ENCODE measurements at regions not wholly inside any gene's neighbourhood (a gene's known extent, or its start where the extent isn't known, plus 50 kb on each side); places are given as distances from the start of the nearest gene placed in this dataset.
"Not testable (repeated sequence)": the region's sequence is repeated elsewhere in the genome, so short reads cannot be mapped to it uniquely, and the experiment has no call there.

GRCh38 chr18:37874721-37875120 is 309.1 kb upstream of the CELF4 start:
- no peak for DNase-seq

- no peak for DNase-seq
Measured at GRCh38 chr18:37873416-37873815, 307.8 kb upstream of the CELF4 start.

GRCh38 chr18:37872562-37872961 is 307.0 kb upstream of the CELF4 start:
- DNase-seq = no peak

GRCh38 chr18:37871561-37871960 is 306.0 kb upstream of the CELF4 start:
- no peak for DNase-seq

- no peak for DNase-seq
Measured at GRCh38 chr18:37869051-37869450, 303.5 kb upstream of the CELF4 start.

GRCh38 chr18:37864122-37864521 is 298.5 kb upstream of the CELF4 start:
- no peak for DNase-seq

GRCh38 chr18:37861981-37862380 is 296.4 kb upstream of the CELF4 start:
- DNase-seq = no peak

GRCh38 chr18:37854396-37854795 is 288.8 kb upstream of the CELF4 start:
- peak; percentile 60 for DNase-seq

GRCh38 chr18:37853706-37854105 is 288.1 kb upstream of the CELF4 start:
- peak; percentile 6 for DNase-seq

GRCh38 chr18:37852464-37852863 is 286.9 kb upstream of the CELF4 start:
- no peak for DNase-seq

GRCh38 chr18:37847544-37847943 is 281.9 kb upstream of the CELF4 start:
- DNase-seq = no peak

- DNase-seq = no peak
Measured at GRCh38 chr18:37846996-37847395, 281.4 kb upstream of the CELF4 start.

GRCh38 chr18:37845498-37845897 is 279.9 kb upstream of the CELF4 start:
- no peak for DNase-seq

- DNase-seq = no peak
Measured at GRCh38 chr18:37844209-37844970, 278.8 kb upstream of the CELF4 start.

- no peak for DNase-seq
Measured at GRCh38 chr18:37838083-37838482, 272.5 kb upstream of the CELF4 start.

GRCh38 chr18:37836071-37836970 is 270.7 kb upstream of the CELF4 start:
- DNase-seq = no peak

GRCh38 chr18:37832010-37832695 is 266.6 kb upstream of the CELF4 start:
- DNase-seq = not testable (repeated sequence)

- DNase-seq = no peak
Measured at GRCh38 chr18:37812961-37813360, 247.4 kb upstream of the CELF4 start.

GRCh38 chr18:37805773-37806404 is 240.3 kb upstream of the CELF4 start:
- no peak for DNase-seq

- no peak for DNase-seq
Measured at GRCh38 chr18:37796823-37797349, 231.3 kb upstream of the CELF4 start.

GRCh38 chr18:37787452-37787851 is 221.9 kb upstream of the CELF4 start:
- no peak for DNase-seq

GRCh38 chr18:37783771-37784170 is 218.2 kb upstream of the CELF4 start:
- DNase-seq = no peak

- DNase-seq = no peak
Measured at GRCh38 chr18:37779220-37779619, 213.6 kb upstream of the CELF4 start.
